ENCODE measurements at regions not wholly inside any gene's neighbourhood (a gene's known extent, or its start where the extent isn't known, plus 50 kb on each side); places are given as distances from the start of the nearest gene placed in this dataset.

DNA sequence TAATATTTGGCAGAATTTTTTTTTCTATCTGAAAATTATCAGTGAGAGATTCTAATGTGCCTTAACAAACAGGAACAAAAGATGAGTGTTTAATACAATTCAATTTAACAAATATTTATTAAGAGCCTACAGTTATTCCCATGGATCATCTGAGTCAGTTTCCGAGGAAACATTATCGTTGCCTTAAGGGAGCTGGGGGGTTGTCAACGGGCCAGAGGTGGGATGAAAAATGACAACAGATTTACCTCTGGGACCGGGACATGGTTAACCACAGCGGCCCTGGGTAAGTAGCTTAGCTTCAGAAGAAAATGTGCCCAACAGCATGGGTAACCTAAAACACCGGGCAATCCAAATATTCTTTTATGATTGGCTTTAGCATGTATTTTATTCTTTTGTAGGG lies 113.6 kb downstream of the DAD1 start:
- no peak for DNase-seq (ENCODE audit: low spot score)
- in situ Hi-C loops (cut with MboI; ENCODE audit: low pct_unique_long_range_greater_than_20kb, low sequenced_read_pairs, unreplicated experiment): loop anchor here (10.0 kb wide), 1 partner anchor 89 kb away; no protein-coding TSS in a partner anchor
- TF ChIP-seq CTCF (IDR thresholded peaks at IDR 0.05; ENCODE audit: extremely low read depth, insufficient read depth, missing control alignments): no peak

- DNase-seq (ENCODE audit: low spot score): no peak
- peak; percentile 38 for TF ChIP-seq CTCF (IDR thresholded peaks at IDR 0.05; ENCODE audit: extremely low read depth, insufficient read depth, missing control alignments)
- in situ Hi-C loops (cut with MboI; ENCODE audit: low pct_unique_long_range_greater_than_20kb, low sequenced_read_pairs, unreplicated experiment): loop anchor here (5.0 to 25.0 kb wide), 3 partner anchors 83 to 163 kb away; no protein-coding TSS in a partner anchor
Measured at GRCh38 chr14:22474730-22475351, 114.2 kb downstream of the DAD1 start.

GRCh38 chr14:22472935-22473854 lies 115.8 kb downstream of the DAD1 start:
- DNase-seq (ENCODE audit: low spot score): peak; percentile 76
- peak; percentile 69 for TF ChIP-seq CTCF (IDR thresholded peaks at IDR 0.05; ENCODE audit: extremely low read depth, insufficient read depth, missing control alignments)
- in situ Hi-C loops (cut with MboI; ENCODE audit: low pct_unique_long_range_greater_than_20kb, low sequenced_read_pairs, unreplicated experiment): loop anchor here (5.0 to 25.0 kb wide), 3 partner anchors 81 to 161 kb away; no protein-coding TSS in a partner anchor

- in situ Hi-C loops (cut with MboI; ENCODE audit: low pct_unique_long_range_greater_than_20kb, low sequenced_read_pairs, unreplicated experiment): loop anchor here (5.0 to 25.0 kb wide), 3 partner anchors 80 to 160 kb away; no protein-coding TSS in a partner anchor
Measured at GRCh38 chr14:22472466-22472865, 116.6 kb downstream of the DAD1 start.

DNA sequence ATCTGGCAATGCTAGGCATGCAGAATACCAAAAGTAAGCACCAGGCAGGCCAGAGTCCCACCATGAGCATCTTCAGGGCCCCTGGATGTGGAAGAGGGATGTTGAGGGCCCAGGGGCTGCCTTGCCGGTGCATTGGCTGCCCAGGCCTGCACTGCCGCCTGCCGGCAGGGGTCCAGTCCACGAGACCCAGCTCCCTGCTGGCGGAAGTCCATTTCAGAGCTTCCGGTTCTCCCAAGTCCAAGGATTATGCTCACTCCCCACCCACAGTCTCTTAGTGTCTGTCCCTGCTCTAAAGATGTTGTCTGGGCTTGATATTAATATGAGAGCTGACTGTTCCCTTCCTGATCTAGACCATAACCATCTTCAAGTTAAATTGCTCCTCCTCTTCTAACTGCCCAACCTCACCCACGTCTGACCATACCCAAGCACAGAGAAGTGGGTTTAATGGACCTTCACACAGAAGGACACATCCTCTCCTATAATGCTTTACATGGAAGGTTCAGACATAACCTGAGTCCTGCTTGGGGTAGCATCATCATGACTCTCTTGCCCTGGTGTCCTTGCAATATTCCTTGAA lies 117.4 kb downstream of the DAD1 start:
- in situ Hi-C loops (cut with MboI; ENCODE audit: low pct_unique_long_range_greater_than_20kb, low sequenced_read_pairs, unreplicated experiment): loop anchor here (5.0 to 25.0 kb wide), 3 partner anchors 79 to 159 kb away; no protein-coding TSS in a partner anchor
- no peak for TF ChIP-seq CTCF (IDR thresholded peaks at IDR 0.05; ENCODE audit: extremely low read depth, insufficient read depth, missing control alignments)

More at GRCh38 chr14:22472466-22472865, 116.6 kb downstream of the DAD1 start:
- DNase-seq (ENCODE audit: low spot score): no peak
- no peak for TF ChIP-seq CTCF (IDR thresholded peaks at IDR 0.05; ENCODE audit: extremely low read depth, insufficient read depth, missing control alignments)

More for the DNA sequence above, 117.4 kb downstream of the DAD1 start:
- no peak for DNase-seq (ENCODE audit: low spot score)

Measured in GM13977 (cell line).